Thoracic aorta (tissue), 2 donors: ENCODE measurements at regions not wholly inside any gene's neighbourhood (a gene's known extent, or its start where the extent isn't known, plus 50 kb on each side); places are given as distances from the start of the nearest gene placed in this dataset.

Experiments used
- ATAC-seq: fragments of 150-250 bp; one replicate; pipeline ENCODE4 v1.8.0; 2017; ENCODE audit warnings: low read depth; ENCODE audit not compliant: insufficient number of reproducible peaks, low FRiP score
- DNase-seq: peaks from one replicate; pipeline ENCODE4 v3.0.0-alpha.2; 2020; ENCODE audit warnings: low spot score
- H3K27ac ChIP-seq, 2 donors: fragments of 200-600 bp; sonication (generic); 1 replicate in 1 of 2; 2 replicates in 1 of 2; pipeline ENCODE4 v1.5.1; 2016; ENCODE audit warnings: mild to moderate bottlenecking in 2 of 2, moderate library complexity in 2 of 2
- H3K27me3 ChIP-seq: fragments of 200-600 bp; sonication (generic); replicated peaks from 2 replicates; pipeline ENCODE4 v1.6.0; 2016; ENCODE audit warnings: mild to moderate bottlenecking; ENCODE audit not compliant: insufficient read depth
- H3K36me3 ChIP-seq: fragments of 200-600 bp; sonication (generic); one replicate; pipeline ENCODE4 v1.5.1; 2016
- H3K4me1 ChIP-seq, 2 donors: fragments of 200-600 bp; sonication (generic); 1 replicate in 1 of 2; 2 replicates in 1 of 2; pipeline versions ENCODE4 v1.5.1 to v1.6.0; 2016; ENCODE audit warnings: low read depth in 2 of 2, mild to moderate bottlenecking in 1 of 2; ENCODE audit not compliant: control insufficient read depth in 1 of 2
- H3K4me3 ChIP-seq: fragments of 200-600 bp; sonication (generic); 2 replicates; pipeline ENCODE4 v1.5.1; 2016; ENCODE audit warnings: mild to moderate bottlenecking
- H3K9me3 ChIP-seq: fragments of 200-600 bp; sonication (generic); 2 replicates; pipeline ENCODE4 v1.5.1; 2016
- CTCF ChIP-seq: fragments of 200-600 bp; sonication (generic); IDR thresholded peaks from one replicate; pipeline ENCODE4 v1.5.1; 2019; ENCODE audit warnings: antibody characterized with exemption

- no peaks in the 10 kb centered on the region for H3K9me3 ChIP-seq
- TF ChIP-seq CTCF, result no peak
- DNase-seq, result no peak
- no peaks in the 10 kb centered on the region for H3K27me3 ChIP-seq
- H3K27ac ChIP-seq, result no peak overlapping the region
- ATAC-seq, result no peak
- H3K4me3 ChIP-seq, result no peak overlapping the region
- no peaks in the 10 kb centered on the region for H3K4me1 ChIP-seq
- no peaks in the 10 kb centered on the region for H3K36me3 ChIP-seq
Measured at GRCh38 chr7:109545686-109546085, 976.0 kb downstream of the DNAJB9 start.

GRCh38 chr7:109549471-109550193 is 980.0 kb downstream of the DNAJB9 start:
- Histone ChIP-seq H3K27ac (no peak overlapping the region), H3K27me3 (no peaks in the 10 kb centered on the region), H3K4me1 (no peaks in the 10 kb centered on the region), H3K9me3 (no peaks in the 10 kb centered on the region), H3K36me3 (no peaks in the 10 kb centered on the region), H3K4me3 (peak overlapping the region; percentile 40)
- ATAC-seq, result no peak
- no peak for DNase-seq
- no peak for TF ChIP-seq CTCF

GRCh38 chr7:109552017-109552416 is 982.3 kb downstream of the DNAJB9 start:
- TF ChIP-seq CTCF, result no peak
- Histone ChIP-seq H3K36me3 (no peaks in the 10 kb centered on the region), H3K4me1 (no peaks in the 10 kb centered on the region), H3K4me3 (no peak overlapping the region), H3K27ac (no peak overlapping the region), H3K9me3 (no peaks in the 10 kb centered on the region), H3K27me3 (no peaks in the 10 kb centered on the region)
- ATAC-seq (no peak), DNase-seq (no peak)

GRCh38 chr7:109577265-109577664 is 1007.6 kb downstream of the DNAJB9 start:
- no peaks in the 10 kb centered on the region for H3K36me3 ChIP-seq
- no peak overlapping the region for H3K27ac ChIP-seq
- no peaks in the 10 kb centered on the region for H3K4me1 ChIP-seq
- no peaks in the 10 kb centered on the region for H3K27me3 ChIP-seq
- TF ChIP-seq CTCF, result no peak
- H3K9me3 ChIP-seq, result no peaks in the 10 kb centered on the region
- ATAC-seq, result no peak
- H3K4me3 ChIP-seq, result no peak overlapping the region
- no peak for DNase-seq

- Histone ChIP-seq H3K27ac (no peak overlapping the region), H3K36me3 (no peaks in the 10 kb centered on the region), H3K9me3 (no peaks in the 10 kb centered on the region), H3K27me3 (no peaks in the 10 kb centered on the region), H3K4me3 (no peak overlapping the region), H3K4me1 (no peaks in the 10 kb centered on the region)
- no peak for TF ChIP-seq CTCF
- DNase-seq (no peak), ATAC-seq (no peak)
Measured at GRCh38 chr7:109579901-109580300, 1010.2 kb downstream of the DNAJB9 start.
